ENCODE measurements at regions not wholly inside any gene's neighbourhood (a gene's known extent, or its start where the extent isn't known, plus 50 kb on each side); places are given as distances from the start of the nearest gene placed in this dataset.

GRCh38 chr15:70166506-70167087 lies 68.9 kb upstream of the TLE3 start:
- TF ChIP-seq POLR2A (IDR thresholded peaks at IDR 0.05) (no peak), CTCF (IDR thresholded peaks at IDR 0.05) (no peak)
- peaks cover 7% of the 10 kb centered on the region for H3K4me1 ChIP-seq
- no peak for DNase-seq
- no peak overlapping the region for H3K4me3 ChIP-seq
- H3K9me3 ChIP-seq, result no peaks in the 10 kb centered on the region
- H3K36me3 ChIP-seq (ENCODE audit: low read depth, missing control alignments), result no peaks in the 10 kb centered on the region
- intact Hi-C loops (cut with DNase I; ENCODE audit: low total_unique reads), result no loop called here
- 86 to 90% methylated on average over 13 of the region's 13 CpGs for WGBS, 2 donors
- H3K27ac ChIP-seq, result no peak overlapping the region
- H3K27me3 ChIP-seq, result no peaks in the 10 kb centered on the region

- Histone ChIP-seq H3K27ac (no peak overlapping the region), H3K27me3 (no peaks in the 10 kb centered on the region), H3K4me1 (peaks cover under 1% of the 10 kb centered on the region), H3K36me3 (ENCODE audit: low read depth, missing control alignments) (no peaks in the 10 kb centered on the region), H3K9me3 (no peaks in the 10 kb centered on the region), H3K4me3 (no peak overlapping the region)
- intact Hi-C loops (cut with DNase I; ENCODE audit: low total_unique reads), result no loop called here
- TF ChIP-seq POLR2A (IDR thresholded peaks at IDR 0.05) (no peak), CTCF (IDR thresholded peaks at IDR 0.05) (no peak)
- WGBS, 2 donors, result 61 to 72% methylated on average over 5 to 10 of the region's 10 CpGs
- DNase-seq, result no peak
Measured at GRCh38 chr15:70165716-70166284, 68.1 kb upstream of the TLE3 start.

GRCh38 chr15:70164910-70165715 lies 67.4 kb upstream of the TLE3 start:
- Histone ChIP-seq H3K4me3 (no peak overlapping the region), H3K36me3 (ENCODE audit: low read depth, missing control alignments) (no peaks in the 10 kb centered on the region), H3K9me3 (no peaks in the 10 kb centered on the region), H3K27me3 (no peaks in the 10 kb centered on the region), H3K4me1 (no peaks in the 10 kb centered on the region), H3K27ac (no peak overlapping the region)
- intact Hi-C loops (cut with DNase I; ENCODE audit: low total_unique reads), result no loop called here
- no peak for DNase-seq
- WGBS, 2 donors, result 80 to 90% methylated on average over 13 to 15 of the region's 15 CpGs
- no peak for TF ChIP-seq POLR2A (IDR thresholded peaks at IDR 0.05)
- TF ChIP-seq CTCF (IDR thresholded peaks at IDR 0.05), result no peak

GRCh38 chr15:70164156-70164900 lies 66.6 kb upstream of the TLE3 start:
- no peak for DNase-seq
- Histone ChIP-seq H3K36me3 (ENCODE audit: low read depth, missing control alignments) (no peaks in the 10 kb centered on the region), H3K4me3 (no peak overlapping the region), H3K27ac (no peak overlapping the region), H3K27me3 (no peaks in the 10 kb centered on the region), H3K9me3 (no peaks in the 10 kb centered on the region), H3K4me1 (no peaks in the 10 kb centered on the region)
- intact Hi-C loops (cut with DNase I; ENCODE audit: low total_unique reads), result no loop called here
- WGBS, 2 donors, result 95 to 100% methylated on average over 3 of the region's 3 CpGs
- no peak for TF ChIP-seq CTCF (IDR thresholded peaks at IDR 0.05)
- no peak for TF ChIP-seq POLR2A (IDR thresholded peaks at IDR 0.05)
